Glutamatergic neuron (in vitro differentiated cells): ENCODE measurements at regions not wholly inside any gene's neighbourhood (a gene's known extent, or its start where the extent isn't known, plus 50 kb on each side); places are given as distances from the start of the nearest gene placed in this dataset.

Experiments used
- DNase-seq: peaks from one replicate; pipeline ENCODE4 v3.0.0; 2022
- H3K27ac Mint-ChIP-seq: one replicate; pipeline ENCODE4 v1.8.0; 2020; ENCODE audit warnings: mild to moderate bottlenecking, mixed read lengths, inconsistent platforms; ENCODE audit not compliant: unreplicated experiment
- H3K27me3 Mint-ChIP-seq: one replicate; pipeline ENCODE4 v1.8.0; 2020; ENCODE audit warnings: mild to moderate bottlenecking, moderate library complexity, mixed read lengths, inconsistent platforms; ENCODE audit not compliant: unreplicated experiment
- H3K36me3 Mint-ChIP-seq: one replicate; pipeline ENCODE4 v1.8.0; 2020; ENCODE audit warnings: mild to moderate bottlenecking, mixed read lengths, inconsistent platforms; ENCODE audit not compliant: unreplicated experiment
- H3K4me1 Mint-ChIP-seq: one replicate; pipeline ENCODE4 v1.8.0; 2020; ENCODE audit warnings: mild to moderate bottlenecking, low read depth, mixed read lengths, inconsistent platforms; ENCODE audit not compliant: unreplicated experiment
- H3K4me3 Mint-ChIP-seq: one replicate; pipeline ENCODE4 v1.8.0; 2020; ENCODE audit warnings: mild to moderate bottlenecking, mixed read lengths, inconsistent platforms; ENCODE audit not compliant: unreplicated experiment
- H3K9me3 Mint-ChIP-seq: one replicate; pipeline ENCODE4 v1.8.0; 2020; ENCODE audit warnings: mild to moderate bottlenecking, moderate library complexity, mixed read lengths, inconsistent platforms; ENCODE audit not compliant: unreplicated experiment
- TF ChIP-seq, protein P1 (sequence below): fragments of 200-600 bp; sonication (generic); IDR thresholded peaks from one replicate; pipeline ENCODE4 v1.5.0; 2021; ENCODE audit not compliant: partially characterized antibody, unreplicated experiment

DNA sequence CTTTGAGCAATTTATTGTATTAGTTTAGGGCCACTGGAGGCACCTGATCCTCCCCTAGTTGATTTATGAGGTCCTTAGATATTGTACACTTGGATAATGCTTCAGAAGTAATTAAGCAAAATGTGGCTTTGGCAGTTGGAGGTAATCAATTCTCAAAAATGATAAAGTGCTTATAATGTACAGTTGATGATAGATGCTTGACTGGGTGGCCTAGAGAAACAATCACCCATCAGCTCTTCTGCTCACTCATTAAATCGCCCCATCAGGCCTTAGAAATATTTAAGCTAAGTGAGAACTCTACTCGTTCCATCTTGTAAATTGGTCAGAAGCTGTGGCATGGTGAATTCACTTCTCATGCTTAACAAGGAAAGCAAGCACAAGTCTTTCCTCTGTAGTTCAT is 349.9 kb downstream of the SAMD5 start:
- no peak overlapping the region for H3K4me3 Mint-ChIP-seq
- TF ChIP-seq, protein P1, sequence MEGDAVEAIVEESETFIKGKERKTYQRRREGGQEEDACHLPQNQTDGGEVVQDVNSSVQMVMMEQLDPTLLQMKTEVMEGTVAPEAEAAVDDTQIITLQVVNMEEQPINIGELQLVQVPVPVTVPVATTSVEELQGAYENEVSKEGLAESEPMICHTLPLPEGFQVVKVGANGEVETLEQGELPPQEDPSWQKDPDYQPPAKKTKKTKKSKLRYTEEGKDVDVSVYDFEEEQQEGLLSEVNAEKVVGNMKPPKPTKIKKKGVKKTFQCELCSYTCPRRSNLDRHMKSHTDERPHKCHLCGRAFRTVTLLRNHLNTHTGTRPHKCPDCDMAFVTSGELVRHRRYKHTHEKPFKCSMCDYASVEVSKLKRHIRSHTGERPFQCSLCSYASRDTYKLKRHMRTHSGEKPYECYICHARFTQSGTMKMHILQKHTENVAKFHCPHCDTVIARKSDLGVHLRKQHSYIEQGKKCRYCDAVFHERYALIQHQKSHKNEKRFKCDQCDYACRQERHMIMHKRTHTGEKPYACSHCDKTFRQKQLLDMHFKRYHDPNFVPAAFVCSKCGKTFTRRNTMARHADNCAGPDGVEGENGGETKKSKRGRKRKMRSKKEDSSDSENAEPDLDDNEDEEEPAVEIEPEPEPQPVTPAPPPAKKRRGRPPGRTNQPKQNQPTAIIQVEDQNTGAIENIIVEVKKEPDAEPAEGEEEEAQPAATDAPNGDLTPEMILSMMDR: no peak
- H3K9me3 Mint-ChIP-seq: peaks cover 3% of the 10 kb centered on the region
- H3K4me1 Mint-ChIP-seq: peaks cover 14% of the 10 kb centered on the region
- no peaks in the 10 kb centered on the region for H3K36me3 Mint-ChIP-seq
- H3K27me3 Mint-ChIP-seq: peaks cover 1% of the 10 kb centered on the region
- no peak for DNase-seq
- no peak overlapping the region for H3K27ac Mint-ChIP-seq

DNA sequence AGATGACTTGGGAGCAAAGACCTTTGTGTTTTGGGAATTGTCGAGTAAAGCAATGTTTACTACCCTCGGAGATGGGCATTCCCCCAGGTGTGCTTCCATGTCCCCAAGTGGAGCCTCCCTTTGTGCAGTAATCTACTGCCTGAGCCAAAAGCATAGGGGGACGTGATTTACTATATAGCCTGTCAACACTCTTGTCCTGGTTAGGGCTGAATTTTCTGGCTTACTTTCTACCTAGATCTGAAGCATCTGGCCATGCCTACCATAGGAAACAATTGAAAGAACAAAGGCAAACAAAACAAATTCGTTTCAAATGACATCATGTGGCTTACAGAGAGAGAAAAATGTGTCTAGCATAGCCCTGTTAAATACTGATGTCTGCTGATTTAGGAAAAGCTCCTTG is 350.6 kb downstream of the SAMD5 start:
- peaks cover 3% of the 10 kb centered on the region for H3K9me3 Mint-ChIP-seq
- no peak for DNase-seq
- H3K4me3 Mint-ChIP-seq: peak overlapping the region; percentile 9
- H3K4me1 Mint-ChIP-seq: peaks cover 14% of the 10 kb centered on the region
- no peaks in the 10 kb centered on the region for H3K36me3 Mint-ChIP-seq
- TF ChIP-seq, protein P1: no peak
- peaks cover 1% of the 10 kb centered on the region for H3K27me3 Mint-ChIP-seq
- no peak overlapping the region for H3K27ac Mint-ChIP-seq

DNA sequence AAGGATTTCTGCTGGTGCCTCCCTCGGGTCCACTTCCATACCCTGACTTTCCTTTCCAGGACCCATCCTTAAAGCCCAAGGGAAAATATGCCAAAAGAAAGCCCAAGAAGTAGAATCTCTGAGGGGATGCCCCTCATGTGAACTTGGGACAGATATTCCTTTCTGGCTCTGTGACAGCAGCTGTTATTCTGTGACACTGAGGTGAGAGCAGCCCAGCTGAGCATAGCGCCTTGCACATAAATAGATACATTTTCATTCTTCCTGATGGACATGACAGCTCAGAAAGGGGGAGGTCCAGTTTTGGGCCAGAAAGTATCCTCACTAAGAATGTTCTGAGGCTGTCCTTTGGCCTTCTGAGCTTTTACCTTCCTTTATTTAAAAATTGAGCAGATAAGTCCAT is 353.2 kb downstream of the SAMD5 start:
- Mint-ChIP-seq H3K9me3 (peaks cover 3% of the 10 kb centered on the region), H3K36me3 (no peaks in the 10 kb centered on the region), H3K4me3 (no peak overlapping the region), H3K4me1 (peaks cover 19% of the 10 kb centered on the region), H3K27ac (no peak overlapping the region), H3K27me3 (peaks cover 1% of the 10 kb centered on the region)
- TF ChIP-seq, protein P1: no peak
- no peak for DNase-seq

DNA sequence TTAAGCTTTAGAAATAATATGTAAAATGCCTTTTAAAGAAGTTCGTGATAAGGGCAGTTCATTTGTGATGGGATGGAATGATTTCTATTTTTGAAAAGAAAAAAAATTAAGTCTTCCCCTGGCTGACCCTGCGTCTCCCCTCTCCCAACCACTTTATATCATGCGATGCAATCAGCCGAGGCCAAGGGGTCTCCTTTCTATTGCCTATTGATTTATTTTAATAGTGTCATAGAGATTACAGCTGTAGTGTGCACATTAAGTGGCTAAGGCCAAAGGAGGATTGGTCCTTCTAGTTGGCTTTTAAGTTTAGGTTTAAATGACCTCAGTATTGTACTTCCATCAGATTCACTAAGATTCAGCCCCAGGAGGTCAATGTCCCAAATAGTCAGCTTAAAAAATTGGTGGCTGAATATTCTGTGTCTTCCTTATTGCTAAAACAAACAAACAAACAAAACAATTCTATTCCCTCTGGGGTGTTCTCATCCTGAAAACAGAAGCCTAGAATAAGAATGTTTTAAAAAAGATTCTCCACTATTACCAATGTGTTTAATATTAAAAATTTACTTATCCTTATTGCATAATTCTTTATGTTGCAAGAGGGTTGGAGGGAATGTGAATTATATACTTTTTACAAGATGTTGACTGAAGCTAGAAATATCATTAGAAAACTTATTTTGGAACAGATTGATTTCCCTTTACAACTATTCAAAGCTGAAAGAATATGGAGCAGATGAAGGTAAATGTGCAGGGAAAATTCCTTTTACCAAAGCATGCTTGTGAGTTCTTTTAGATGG is 359.1 kb downstream of the SAMD5 start:
- H3K27ac Mint-ChIP-seq: no peak overlapping the region
- TF ChIP-seq, protein P1: no peak
- peaks cover 8% of the 10 kb centered on the region for H3K9me3 Mint-ChIP-seq
- DNase-seq: no peak
- H3K27me3 Mint-ChIP-seq: peaks cover 2% of the 10 kb centered on the region
- H3K4me3 Mint-ChIP-seq: peak overlapping the region; percentile 61
- peaks cover 34% of the 10 kb centered on the region for H3K4me1 Mint-ChIP-seq
- H3K36me3 Mint-ChIP-seq: no peaks in the 10 kb centered on the region

DNA sequence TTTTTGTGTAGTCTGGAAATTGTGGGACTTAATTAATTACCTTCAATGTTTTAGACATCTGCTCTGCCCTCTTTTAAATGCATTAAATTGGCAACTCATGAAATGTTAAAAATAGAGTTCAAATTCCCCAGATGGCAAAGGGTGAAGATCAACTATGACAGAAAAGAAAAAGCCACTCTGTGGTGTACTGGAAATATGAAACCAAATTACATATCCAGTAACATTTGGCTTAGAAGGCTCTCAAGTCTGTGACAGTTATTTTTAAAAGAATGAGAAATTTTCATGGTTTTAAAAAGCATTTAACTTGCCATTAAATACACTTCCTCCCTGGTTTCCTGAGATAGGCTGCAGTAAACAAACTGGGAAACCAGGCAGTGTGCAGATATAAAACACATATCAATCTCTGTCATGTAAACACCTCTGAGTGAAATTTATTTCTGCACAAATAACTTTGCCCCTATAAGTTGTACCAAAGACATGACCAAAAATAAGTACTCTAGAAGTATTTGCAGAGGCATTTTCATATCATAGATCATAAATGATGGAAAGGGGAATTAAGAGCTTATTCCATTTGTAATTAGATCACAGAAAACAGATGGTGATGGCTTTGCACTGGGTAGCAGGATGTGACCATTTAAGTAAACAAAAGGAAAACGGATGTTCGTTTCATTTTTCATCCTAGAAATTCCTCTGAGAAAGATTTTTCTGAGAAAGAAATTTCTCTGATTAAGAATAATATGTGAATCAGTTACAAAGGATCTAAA is 360.1 kb downstream of the SAMD5 start:
- TF ChIP-seq, protein P1: no peak
- no peak for DNase-seq

More for the DNA sequence above, 360.1 kb downstream of the SAMD5 start:
- H3K36me3 Mint-ChIP-seq: no peaks in the 10 kb centered on the region
- H3K9me3 Mint-ChIP-seq: peaks cover 8% of the 10 kb centered on the region
- peak overlapping the region; percentile 88 for H3K27ac Mint-ChIP-seq
- H3K27me3 Mint-ChIP-seq: peaks cover 2% of the 10 kb centered on the region
- peaks cover 31% of the 10 kb centered on the region for H3K4me1 Mint-ChIP-seq
- H3K4me3 Mint-ChIP-seq: peak overlapping the region; percentile 61
